Activated CD4-positive, alpha-beta T cell treated with anti-CD3 and anti-CD28 coated beads for 36 hours (primary cell): ENCODE measurements at regions not wholly inside any gene's neighbourhood (a gene's known extent, or its start where the extent isn't known, plus 50 kb on each side); places are given as distances from the start of the nearest gene placed in this dataset.

Source experiments
- ATAC-seq: fragments of 200-7000 bp; cut with Tn5 transposase; one replicate; pipeline ENCODE4 v1.10.0; 2021; ENCODE audit warnings: mild to moderate bottlenecking, moderate library complexity
- CTCF ChIA-PET: fragments of 350-600 bp; sonication (Branson Sonifier 250); formaldehyde crosslinking; loops from one replicate; lab custom pipeline; 2021; ENCODE audit warnings: antibody characterized with exemption; lab: Charles Lee
- POLR2A ChIA-PET: fragments of 350-600 bp; sonication (Branson Sonifier 250); formaldehyde crosslinking; loops from one replicate; lab custom pipeline; 2021; ENCODE audit warnings: antibody characterized with exemption, inconsistent platforms; lab: Charles Lee
- DNase-seq: peaks from one replicate; pipeline ENCODE4 v3.0.0-alpha.2; 2020
- H3K27ac Mint-ChIP-seq: one replicate; pipeline ENCODE4 v1.8.0; 2021; ENCODE audit warnings: mixed read lengths
- H3K27me3 Mint-ChIP-seq: one replicate; pipeline ENCODE4 v1.8.0; 2021; ENCODE audit warnings: mixed read lengths
- H3K36me3 Mint-ChIP-seq: one replicate; pipeline ENCODE4 v1.8.0; 2021; ENCODE audit warnings: low read depth, mixed read lengths
- H3K4me1 Mint-ChIP-seq: one replicate; pipeline ENCODE4 v1.8.0; 2021; ENCODE audit warnings: mixed read lengths
- H3K4me3 Mint-ChIP-seq: one replicate; pipeline ENCODE4 v1.8.0; 2021; ENCODE audit warnings: mild to moderate bottlenecking, moderate library complexity, mixed read lengths
- H3K9me3 Mint-ChIP-seq: one replicate; pipeline ENCODE4 v1.8.0; 2021; ENCODE audit warnings: low read depth, mixed read lengths
- intact Hi-C, 2 experiments: fragments of 100-400 bp; cut with DNase I in 1 of 2; cut with micrococcal nuclease in 1 of 2; formaldehyde crosslinking; loops; one replicate each; pipeline versions ENCODE4 v1.14.2 to v1.15.1; 2022 to 2024; cut with DNase I, micrococcal nuclease

- intact Hi-C loops, result no loop called here
- Mint-ChIP-seq H3K36me3 (no peaks in the 10 kb centered on the region), H3K27ac (no peak overlapping the region), H3K27me3 (no peaks in the 10 kb centered on the region), H3K4me1 (no peaks in the 10 kb centered on the region), H3K4me3 (no peak overlapping the region), H3K9me3 (peaks cover 3% of the 10 kb centered on the region)
- CTCF ChIA-PET, result no interaction called here
- DNase-seq (no peak), ATAC-seq (no peak)
- POLR2A ChIA-PET, result no interaction called here
Observed at GRCh38 chr2:4404363-4404762, 701.0 kb downstream of the DCDC2C start.

GRCh38 chr2:4408321-4408720, 704.9 kb downstream of the DCDC2C start:
- Mint-ChIP-seq H3K9me3 (peaks cover 19% of the 10 kb centered on the region), H3K4me3 (no peak overlapping the region), H3K27ac (no peak overlapping the region), H3K27me3 (no peaks in the 10 kb centered on the region), H3K4me1 (no peaks in the 10 kb centered on the region), H3K36me3 (peaks cover 2% of the 10 kb centered on the region)
- no peak for ATAC-seq
- DNase-seq, result no peak
- ChIA-PET CTCF (no interaction called here), POLR2A (no interaction called here)
- intact Hi-C loops, result no loop called here

- Mint-ChIP-seq H3K4me1 (no peaks in the 10 kb centered on the region), H3K9me3 (peaks cover 23% of the 10 kb centered on the region), H3K36me3 (peaks cover 2% of the 10 kb centered on the region), H3K27ac (no peak overlapping the region), H3K4me3 (no peak overlapping the region), H3K27me3 (no peaks in the 10 kb centered on the region)
- POLR2A ChIA-PET, result no interaction called here
- no peak for ATAC-seq
- intact Hi-C loops, result no loop called here
- CTCF ChIA-PET, result no interaction called here
- no peak for DNase-seq
Observed at GRCh38 chr2:4412637-4413187, 709.3 kb downstream of the DCDC2C start.

- POLR2A ChIA-PET, result no interaction called here
Observed at GRCh38 chr2:4415171-4415570, 711.8 kb downstream of the DCDC2C start.

GRCh38 chr2:4415810-4416413, 712.5 kb downstream of the DCDC2C start:
- ATAC-seq (no peak), DNase-seq (no peak)
- CTCF ChIA-PET, result no interaction called here
- intact Hi-C loops, result no loop called here
- H3K4me1 Mint-ChIP-seq, result no peaks in the 10 kb centered on the region
- H3K27ac Mint-ChIP-seq, result no peak overlapping the region
- no peaks in the 10 kb centered on the region for H3K27me3 Mint-ChIP-seq
- peaks cover 2% of the 10 kb centered on the region for H3K36me3 Mint-ChIP-seq
- peaks cover 23% of the 10 kb centered on the region for H3K9me3 Mint-ChIP-seq
- POLR2A ChIA-PET, result no interaction called here
- no peak overlapping the region for H3K4me3 Mint-ChIP-seq

More at GRCh38 chr2:4415171-4415570, 711.8 kb downstream of the DCDC2C start:
- CTCF ChIA-PET, result no interaction called here
- Mint-ChIP-seq H3K27me3 (no peaks in the 10 kb centered on the region), H3K4me3 (no peak overlapping the region), H3K4me1 (no peaks in the 10 kb centered on the region), H3K36me3 (peaks cover 2% of the 10 kb centered on the region), H3K9me3 (peaks cover 26% of the 10 kb centered on the region), H3K27ac (no peak overlapping the region)
- DNase-seq, result no peak
- ATAC-seq, result no peak
- intact Hi-C loops, result no loop called here

GRCh38 chr2:4416431-4416830, 713.1 kb downstream of the DCDC2C start:
- ChIA-PET POLR2A (no interaction called here), CTCF (no interaction called here)
- no peak for DNase-seq
- Mint-ChIP-seq H3K36me3 (peaks cover 2% of the 10 kb centered on the region), H3K4me3 (no peak overlapping the region), H3K27ac (no peak overlapping the region), H3K27me3 (no peaks in the 10 kb centered on the region), H3K9me3 (peaks cover 23% of the 10 kb centered on the region), H3K4me1 (no peaks in the 10 kb centered on the region)
- intact Hi-C loops, result no loop called here
- no peak for ATAC-seq

GRCh38 chr2:4417771-4418170, 714.4 kb downstream of the DCDC2C start:
- POLR2A ChIA-PET, result no interaction called here

GRCh38 chr2:4420032-4420431, 716.7 kb downstream of the DCDC2C start:
- Mint-ChIP-seq H3K9me3 (peaks cover 13% of the 10 kb centered on the region), H3K36me3 (no peaks in the 10 kb centered on the region), H3K27ac (no peak overlapping the region), H3K4me3 (no peak overlapping the region), H3K27me3 (no peaks in the 10 kb centered on the region), H3K4me1 (no peaks in the 10 kb centered on the region)
- POLR2A ChIA-PET, result no interaction called here
- DNase-seq (no peak), ATAC-seq (no peak)
- intact Hi-C loops, result no loop called here
- CTCF ChIA-PET, result no interaction called here

More at GRCh38 chr2:4417771-4418170, 714.4 kb downstream of the DCDC2C start:
- CTCF ChIA-PET, result no interaction called here
- no peak for DNase-seq
- no peak for ATAC-seq
- intact Hi-C loops, result no loop called here
- H3K27me3 Mint-ChIP-seq, result no peaks in the 10 kb centered on the region
- peaks cover 2% of the 10 kb centered on the region for H3K36me3 Mint-ChIP-seq
- H3K27ac Mint-ChIP-seq, result no peak overlapping the region
- H3K4me1 Mint-ChIP-seq, result no peaks in the 10 kb centered on the region
- peaks cover 19% of the 10 kb centered on the region for H3K9me3 Mint-ChIP-seq
- no peak overlapping the region for H3K4me3 Mint-ChIP-seq

GRCh38 chr2:4424153-4424552, 720.8 kb downstream of the DCDC2C start:
- no peaks in the 10 kb centered on the region for H3K4me1 Mint-ChIP-seq
- H3K27ac Mint-ChIP-seq, result no peak overlapping the region
- ChIA-PET CTCF (no interaction called here), POLR2A (no interaction called here)
- H3K4me3 Mint-ChIP-seq, result no peak overlapping the region
- H3K36me3 Mint-ChIP-seq, result no peaks in the 10 kb centered on the region
- ATAC-seq (no peak), DNase-seq (no peak)
- intact Hi-C loops, result no loop called here
- H3K9me3 Mint-ChIP-seq, result peaks cover 7% of the 10 kb centered on the region
- no peaks in the 10 kb centered on the region for H3K27me3 Mint-ChIP-seq

GRCh38 chr2:4427083-4427482, 723.7 kb downstream of the DCDC2C start:
- POLR2A ChIA-PET, result no interaction called here
- CTCF ChIA-PET, result interaction anchor here (0.8 kb wide), 1 partner anchor 10 kb away, joined by 3 read pairs; no protein-coding TSS in a partner anchor
- DNase-seq (no peak), ATAC-seq (no peak)
- Mint-ChIP-seq H3K36me3 (no peaks in the 10 kb centered on the region), H3K9me3 (peaks cover 7% of the 10 kb centered on the region), H3K27me3 (no peaks in the 10 kb centered on the region), H3K4me1 (no peaks in the 10 kb centered on the region), H3K27ac (no peak overlapping the region), H3K4me3 (no peak overlapping the region)
- intact Hi-C loops, result no loop called here

GRCh38 chr2:4445821-4446220, 742.4 kb downstream of the DCDC2C start:
- no peak for DNase-seq
- Mint-ChIP-seq H3K9me3 (peaks cover 7% of the 10 kb centered on the region), H3K36me3 (no peaks in the 10 kb centered on the region), H3K4me3 (no peak overlapping the region), H3K27me3 (no peaks in the 10 kb centered on the region), H3K27ac (no peak overlapping the region), H3K4me1 (no peaks in the 10 kb centered on the region)
- ChIA-PET POLR2A (no interaction called here), CTCF (no interaction called here)
- ATAC-seq, result no peak
- intact Hi-C loops, result no loop called here

GRCh38 chr2:4454907-4455306, 751.5 kb downstream of the DCDC2C start:
- ChIA-PET POLR2A (no interaction called here), CTCF (no interaction called here)
- H3K4me3 Mint-ChIP-seq, result no peak overlapping the region
- ATAC-seq (no peak), DNase-seq (no peak)
- no peaks in the 10 kb centered on the region for H3K27me3 Mint-ChIP-seq
- H3K36me3 Mint-ChIP-seq, result no peaks in the 10 kb centered on the region
- intact Hi-C loops, result no loop called here
- peaks cover 15% of the 10 kb centered on the region for H3K9me3 Mint-ChIP-seq
- no peaks in the 10 kb centered on the region for H3K4me1 Mint-ChIP-seq
- H3K27ac Mint-ChIP-seq, result no peak overlapping the region
